GM20000 (cell line): ENCODE measurements at regions not wholly inside any gene's neighbourhood (a gene's known extent, or its start where the extent isn't known, plus 50 kb on each side); places are given as distances from the start of the nearest gene placed in this dataset.

Experiments
- DNase-seq: peaks from one replicate; pipeline ENCODE4 v3.0.0; 2012; ENCODE audit warnings: low spot score
- CTCF ChIP-seq: IDR thresholded peaks from 2 replicates; pipeline ENCODE4 v1.5.1; 2012; ENCODE audit warnings: mild to moderate bottlenecking, control low read depth; ENCODE audit errors: extremely low read depth, missing control alignments

- DNase-seq: no peak
- no peak for TF ChIP-seq CTCF
Measured at GRCh38 chr5:96051401-96051830, 89.8 kb upstream of the ELL2 start.

- no peak for TF ChIP-seq CTCF
- no peak for DNase-seq
Measured at GRCh38 chr5:96050273-96050880, 88.7 kb upstream of the ELL2 start.

GRCh38 chr5:96049398-96050272 is 88.0 kb upstream of the ELL2 start:
- TF ChIP-seq CTCF: no peak

GRCh38 chr5:96048763-96049162 is 87.1 kb upstream of the ELL2 start:
- DNase-seq: no peak
- no peak for TF ChIP-seq CTCF

More at GRCh38 chr5:96049398-96050272, 88.0 kb upstream of the ELL2 start:
- no peak for DNase-seq

GRCh38 chr5:96045888-96046287 is 84.2 kb upstream of the ELL2 start:
- no peak for TF ChIP-seq CTCF
- DNase-seq: no peak

GRCh38 chr5:96043446-96043845 is 81.8 kb upstream of the ELL2 start:
- no peak for DNase-seq
- TF ChIP-seq CTCF: no peak

GRCh38 chr5:96037128-96037527 is 75.5 kb upstream of the ELL2 start:
- no peak for DNase-seq
- no peak for TF ChIP-seq CTCF
